ENCODE measurements at regions not wholly inside any gene's neighbourhood (a gene's known extent, or its start where the extent isn't known, plus 50 kb on each side); places are given as distances from the start of the nearest gene placed in this dataset.

- Histone ChIP-seq H3K4me3 (no peak overlapping the region), H3K9ac (no peak overlapping the region), H3K4me1 (no peaks in the 10 kb centered on the region), H3K27me3 (no peaks in the 10 kb centered on the region), H3K36me3 (no peaks in the 10 kb centered on the region), H4K20me1 (no peaks in the 10 kb centered on the region), H3K9me3 (no peaks in the 10 kb centered on the region), H3K4me2 (no peak overlapping the region), H3K27ac (no peak overlapping the region)
- TF ChIP-seq Cebpa-rat (IDR thresholded peaks at IDR 0.05), result no peak
Observed at GRCh38 chr5:89133129-89133528, 250.1 kb upstream of the MEF2C start.

GRCh38 chr5:89130851-89131250 is 247.9 kb upstream of the MEF2C start:
- Histone ChIP-seq H3K9ac (no peak overlapping the region), H4K20me1 (no peaks in the 10 kb centered on the region), H3K27ac (no peak overlapping the region), H3K4me3 (no peak overlapping the region), H3K9me3 (no peaks in the 10 kb centered on the region), H3K36me3 (no peaks in the 10 kb centered on the region), H3K4me2 (no peak overlapping the region), H3K4me1 (no peaks in the 10 kb centered on the region), H3K27me3 (no peaks in the 10 kb centered on the region)
- TF ChIP-seq Cebpa-rat (IDR thresholded peaks at IDR 0.05), result no peak

- Histone ChIP-seq H3K27me3 (no peaks in the 10 kb centered on the region), H3K27ac (no peak overlapping the region), H3K36me3 (no peaks in the 10 kb centered on the region), H3K4me3 (no peak overlapping the region), H3K9me3 (no peaks in the 10 kb centered on the region), H3K9ac (no peak overlapping the region), H3K4me1 (no peaks in the 10 kb centered on the region), H3K4me2 (no peak overlapping the region), H4K20me1 (no peaks in the 10 kb centered on the region)
- TF ChIP-seq Cebpa-rat (IDR thresholded peaks at IDR 0.05), result no peak
Observed at GRCh38 chr5:89129941-89130340, 247.0 kb upstream of the MEF2C start.

GRCh38 chr5:89128906-89129625 is 246.1 kb upstream of the MEF2C start:
- no peak overlapping the region for H3K4me3 ChIP-seq
- H3K36me3 ChIP-seq, result no peaks in the 10 kb centered on the region
- no peak overlapping the region for H3K9ac ChIP-seq
- no peak for TF ChIP-seq Cebpa-rat (IDR thresholded peaks at IDR 0.05)
- no peaks in the 10 kb centered on the region for H3K27me3 ChIP-seq
- H3K4me1 ChIP-seq, result no peaks in the 10 kb centered on the region
- no peaks in the 10 kb centered on the region for H4K20me1 ChIP-seq
- H3K27ac ChIP-seq, result no peak overlapping the region
- H3K9me3 ChIP-seq, result no peaks in the 10 kb centered on the region
- no peak overlapping the region for H3K4me2 ChIP-seq

GRCh38 chr5:89128092-89128491 is 245.1 kb upstream of the MEF2C start:
- H4K20me1 ChIP-seq, result no peaks in the 10 kb centered on the region
- no peaks in the 10 kb centered on the region for H3K4me1 ChIP-seq
- no peak overlapping the region for H3K27ac ChIP-seq
- H3K9ac ChIP-seq, result no peak overlapping the region
- no peak for TF ChIP-seq Cebpa-rat (IDR thresholded peaks at IDR 0.05)
- H3K27me3 ChIP-seq, result no peaks in the 10 kb centered on the region
- no peaks in the 10 kb centered on the region for H3K36me3 ChIP-seq
- no peaks in the 10 kb centered on the region for H3K9me3 ChIP-seq
- H3K4me3 ChIP-seq, result no peak overlapping the region
- no peak overlapping the region for H3K4me2 ChIP-seq

GRCh38 chr5:89127191-89127590 is 244.2 kb upstream of the MEF2C start:
- no peak for TF ChIP-seq Cebpa-rat (IDR thresholded peaks at IDR 0.05)

GRCh38 chr5:89125372-89125771 is 242.4 kb upstream of the MEF2C start:
- no peak overlapping the region for H3K4me2 ChIP-seq
- no peaks in the 10 kb centered on the region for H4K20me1 ChIP-seq
- no peaks in the 10 kb centered on the region for H3K9me3 ChIP-seq
- no peak overlapping the region for H3K4me3 ChIP-seq
- no peak for TF ChIP-seq Cebpa-rat (IDR thresholded peaks at IDR 0.05)
- H3K4me1 ChIP-seq, result no peaks in the 10 kb centered on the region
- H3K27ac ChIP-seq, result no peak overlapping the region
- H3K36me3 ChIP-seq, result no peaks in the 10 kb centered on the region
- no peaks in the 10 kb centered on the region for H3K27me3 ChIP-seq
- H3K9ac ChIP-seq, result no peak overlapping the region

More at GRCh38 chr5:89127191-89127590, 244.2 kb upstream of the MEF2C start:
- no peaks in the 10 kb centered on the region for H3K36me3 ChIP-seq
- no peak overlapping the region for H3K4me3 ChIP-seq
- no peaks in the 10 kb centered on the region for H3K27me3 ChIP-seq
- no peaks in the 10 kb centered on the region for H3K4me1 ChIP-seq
- H3K27ac ChIP-seq, result no peak overlapping the region
- no peak overlapping the region for H3K4me2 ChIP-seq
- H3K9ac ChIP-seq, result no peak overlapping the region
- H4K20me1 ChIP-seq, result no peaks in the 10 kb centered on the region
- no peaks in the 10 kb centered on the region for H3K9me3 ChIP-seq

GRCh38 chr5:89123581-89123980 is 240.6 kb upstream of the MEF2C start:
- Histone ChIP-seq H3K27me3 (no peaks in the 10 kb centered on the region), H3K9ac (no peak overlapping the region), H3K4me2 (no peak overlapping the region), H3K9me3 (no peaks in the 10 kb centered on the region), H3K36me3 (no peaks in the 10 kb centered on the region), H3K4me1 (no peaks in the 10 kb centered on the region), H4K20me1 (no peaks in the 10 kb centered on the region), H3K4me3 (no peak overlapping the region), H3K27ac (no peak overlapping the region)
- no peak for TF ChIP-seq Cebpa-rat (IDR thresholded peaks at IDR 0.05)

GRCh38 chr5:89120719-89121118 is 237.7 kb upstream of the MEF2C start:
- Histone ChIP-seq H3K4me2 (no peak overlapping the region), H3K36me3 (no peaks in the 10 kb centered on the region), H4K20me1 (no peaks in the 10 kb centered on the region), H3K27me3 (no peaks in the 10 kb centered on the region), H3K9me3 (no peaks in the 10 kb centered on the region), H3K27ac (no peak overlapping the region), H3K4me1 (no peaks in the 10 kb centered on the region), H3K9ac (no peak overlapping the region), H3K4me3 (no peak overlapping the region)
- TF ChIP-seq Cebpa-rat (IDR thresholded peaks at IDR 0.05), result no peak

- Histone ChIP-seq H3K27me3 (no peaks in the 10 kb centered on the region), H3K27ac (no peak overlapping the region), H3K4me3 (no peak overlapping the region), H3K4me1 (no peaks in the 10 kb centered on the region), H3K9ac (no peak overlapping the region), H3K9me3 (no peaks in the 10 kb centered on the region), H3K4me2 (no peak overlapping the region), H4K20me1 (no peaks in the 10 kb centered on the region), H3K36me3 (no peaks in the 10 kb centered on the region)
- TF ChIP-seq Cebpa-rat (IDR thresholded peaks at IDR 0.05), result no peak
Observed at GRCh38 chr5:89117124-89117644, 234.2 kb upstream of the MEF2C start.
